G401 (cell line): ENCODE measurements at regions not wholly inside any gene's neighbourhood (a gene's known extent, or its start where the extent isn't known, plus 50 kb on each side); places are given as distances from the start of the nearest gene placed in this dataset.

Experiments
- DNase-seq: peaks from one replicate; pipeline ENCODE4 v3.0.0-alpha.2; 2015; ENCODE audit warnings: low spot score
- in situ Hi-C: cut with HindIII; loops from 2 replicates; pipeline ENCODE4 v1.10.0; 2016; ENCODE audit warnings: low sequenced_read_pairs, mixed read lengths

DNA sequence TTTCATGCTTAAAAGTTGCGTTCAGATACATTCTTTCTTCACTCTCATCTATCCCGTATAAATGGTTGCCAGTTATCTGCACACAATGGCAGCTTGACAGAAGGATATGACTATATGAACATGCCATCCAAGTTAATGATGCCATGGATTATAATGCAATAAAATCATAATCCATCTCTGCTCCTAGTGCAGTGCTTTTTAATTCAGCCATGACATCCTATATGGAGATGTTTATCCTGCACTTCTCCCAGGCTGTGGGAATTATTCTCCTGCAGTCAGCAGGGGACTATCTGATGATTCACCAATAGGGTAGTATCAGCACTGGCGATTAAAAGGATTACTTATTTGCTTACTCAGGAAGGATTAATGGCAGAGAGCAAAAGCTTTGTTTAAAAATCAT is 273.8 kb downstream of the SAMD5 start:
- in situ Hi-C loops, result no loop called here
- DNase-seq, result no peak

- in situ Hi-C loops, result no loop called here
- DNase-seq, result no peak
These were observed 275.9 kb downstream of the SAMD5 start for GRCh38 chr6:147784371-147784770.

DNA sequence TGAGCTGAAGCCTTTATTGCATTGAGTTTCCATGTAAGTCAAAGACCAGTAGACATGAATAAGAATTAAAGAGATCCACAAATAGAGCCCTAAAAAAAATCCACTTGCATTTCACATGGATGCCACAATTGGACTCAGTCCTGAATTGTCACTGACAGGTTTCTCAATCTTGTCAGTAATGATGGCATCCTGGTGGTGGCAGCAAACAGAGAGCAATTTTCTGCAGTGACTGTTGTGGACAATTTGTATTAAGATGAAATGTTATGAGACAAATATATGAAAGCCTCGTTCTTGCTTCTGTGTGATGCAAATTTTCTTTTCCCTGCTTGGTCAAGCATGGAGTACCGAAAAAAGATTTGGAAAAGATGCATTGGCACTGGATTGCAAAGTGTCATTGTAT is 278.9 kb downstream of the SAMD5 start:
- in situ Hi-C loops, result no loop called here
- DNase-seq, result no peak

DNA sequence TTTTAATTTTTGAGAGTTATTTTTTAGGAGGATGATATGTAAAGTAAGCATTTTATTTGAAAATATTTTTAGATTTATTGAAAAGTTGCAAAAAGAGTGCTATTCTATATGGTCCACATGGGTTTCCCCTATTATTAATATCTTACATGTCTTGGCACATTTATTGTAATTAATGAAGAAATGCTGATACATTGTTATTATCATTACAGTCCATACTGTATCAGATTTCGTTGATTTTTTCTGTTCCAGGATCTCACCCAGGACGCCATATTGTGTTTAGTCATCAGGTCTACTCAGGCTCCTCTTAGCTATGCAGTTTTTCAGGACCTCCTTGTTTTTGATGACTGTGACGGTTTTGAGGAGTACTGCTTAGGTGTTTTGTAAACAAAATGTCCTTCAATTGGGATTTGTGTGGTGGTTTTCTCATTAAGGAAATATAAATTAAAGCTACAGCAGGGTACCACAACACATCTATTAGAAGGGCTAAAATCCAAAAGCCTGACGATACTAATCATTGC is 281.0 kb downstream of the SAMD5 start:
- no peak for DNase-seq

GRCh38 chr6:147793871-147794643 is 285.6 kb downstream of the SAMD5 start:
- no peak for DNase-seq
- in situ Hi-C loops, result no loop called here

More for the DNA sequence above, 281.0 kb downstream of the SAMD5 start:
- in situ Hi-C loops, result no loop called here

GRCh38 chr6:147802459-147802858 is 294.0 kb downstream of the SAMD5 start:
- in situ Hi-C loops, result no loop called here

DNA sequence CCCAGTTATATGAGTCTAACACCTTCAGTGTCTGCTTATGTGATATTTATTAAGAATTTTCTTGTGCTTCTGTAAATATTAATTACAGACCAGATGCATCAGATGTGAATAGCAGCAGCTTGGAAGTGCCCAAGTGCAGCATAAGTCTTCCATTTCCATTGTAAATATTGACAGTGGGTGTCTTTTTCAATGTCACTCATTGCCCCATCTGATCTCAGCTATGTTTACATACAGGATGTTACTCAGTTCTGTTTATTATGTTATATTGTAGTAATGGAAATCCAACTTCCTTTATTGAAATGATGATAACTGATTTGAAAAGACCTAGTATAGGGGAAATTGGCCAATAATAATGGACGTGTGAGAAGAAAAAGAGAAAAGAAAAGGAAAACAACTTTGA is 296.7 kb downstream of the SAMD5 start:
- DNase-seq, result no peak
- in situ Hi-C loops, result no loop called here

More at GRCh38 chr6:147802459-147802858, 294.0 kb downstream of the SAMD5 start:
- no peak for DNase-seq

DNA sequence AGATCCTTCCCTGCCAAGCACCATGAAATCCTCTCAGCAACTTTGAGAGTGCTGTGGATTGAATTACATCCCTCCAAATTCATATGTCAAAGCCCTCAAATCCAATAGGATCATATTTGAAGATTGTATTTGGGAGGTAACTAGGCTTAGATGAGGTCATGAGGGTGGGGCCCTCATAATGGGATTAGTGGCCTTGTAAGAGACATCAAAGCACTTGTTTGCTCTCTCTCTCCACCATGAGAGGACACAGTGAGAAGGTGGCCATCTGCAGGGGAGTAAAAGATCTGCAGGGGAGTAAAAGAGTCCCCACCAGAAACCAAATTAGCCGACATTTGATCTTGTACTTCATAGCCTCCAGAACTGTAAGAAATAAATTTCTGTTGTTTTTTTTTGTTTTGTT is 298.2 kb downstream of the SAMD5 start:
- in situ Hi-C loops, result no loop called here
- no peak for DNase-seq

GRCh38 chr6:147808640-147809039 is 300.1 kb downstream of the SAMD5 start:
- in situ Hi-C loops, result no loop called here
- DNase-seq, result no peak

GRCh38 chr6:147811913-147812629 is 303.6 kb downstream of the SAMD5 start:
- DNase-seq, result no peak
- in situ Hi-C loops, result no loop called here

DNA sequence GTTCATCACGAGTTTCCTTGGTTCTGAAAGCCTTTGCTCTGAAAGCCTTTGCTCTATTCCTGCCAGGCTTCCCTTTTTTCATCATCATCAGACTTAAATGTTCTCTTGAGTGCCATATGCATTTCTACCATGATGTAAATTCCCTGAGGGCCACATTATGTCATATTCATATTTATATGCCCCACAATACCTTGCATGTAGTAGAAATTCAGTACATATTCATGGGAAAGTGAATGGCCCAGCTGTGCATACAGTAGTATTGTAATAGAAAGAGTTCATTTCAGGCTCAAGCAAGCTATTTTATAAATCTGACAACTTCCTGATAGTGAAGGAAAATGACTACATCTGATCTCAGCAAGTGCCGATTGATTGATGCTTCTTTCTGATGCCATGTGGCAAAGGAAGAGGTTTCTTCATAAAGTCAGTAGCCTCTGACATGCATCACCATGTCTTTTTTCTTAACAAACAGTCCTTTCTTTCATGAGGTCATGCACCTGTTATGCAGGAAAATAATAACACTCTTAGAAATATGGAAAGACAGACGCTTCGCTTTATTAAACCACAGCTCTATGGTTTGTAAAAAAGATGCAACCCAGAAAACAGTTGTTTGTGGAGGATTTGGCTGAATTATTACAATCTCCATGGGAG is 308.7 kb downstream of the SAMD5 start:
- no peak for DNase-seq
- in situ Hi-C loops, result no loop called here

DNA sequence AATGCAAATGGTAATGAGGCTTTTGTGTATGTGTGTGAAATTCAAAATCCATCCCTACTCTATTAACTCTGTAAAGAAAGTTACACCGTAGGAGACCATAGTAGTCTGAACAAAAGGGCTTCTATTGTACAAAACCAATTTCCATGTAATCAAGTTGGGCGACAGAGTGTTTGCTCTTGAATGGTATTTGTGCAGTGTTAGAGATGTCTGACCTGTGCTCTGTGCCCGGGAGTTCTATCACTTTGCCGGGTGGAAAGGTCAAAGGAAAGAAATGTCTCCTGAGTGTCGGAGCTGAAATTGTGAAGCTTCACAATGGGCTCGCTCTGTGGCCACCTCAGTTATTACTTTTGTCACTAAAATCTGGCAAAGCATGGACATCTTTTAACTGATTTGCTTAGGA is 312.0 kb downstream of the SAMD5 start:
- DNase-seq, result no peak
- in situ Hi-C loops, result no loop called here

DNA sequence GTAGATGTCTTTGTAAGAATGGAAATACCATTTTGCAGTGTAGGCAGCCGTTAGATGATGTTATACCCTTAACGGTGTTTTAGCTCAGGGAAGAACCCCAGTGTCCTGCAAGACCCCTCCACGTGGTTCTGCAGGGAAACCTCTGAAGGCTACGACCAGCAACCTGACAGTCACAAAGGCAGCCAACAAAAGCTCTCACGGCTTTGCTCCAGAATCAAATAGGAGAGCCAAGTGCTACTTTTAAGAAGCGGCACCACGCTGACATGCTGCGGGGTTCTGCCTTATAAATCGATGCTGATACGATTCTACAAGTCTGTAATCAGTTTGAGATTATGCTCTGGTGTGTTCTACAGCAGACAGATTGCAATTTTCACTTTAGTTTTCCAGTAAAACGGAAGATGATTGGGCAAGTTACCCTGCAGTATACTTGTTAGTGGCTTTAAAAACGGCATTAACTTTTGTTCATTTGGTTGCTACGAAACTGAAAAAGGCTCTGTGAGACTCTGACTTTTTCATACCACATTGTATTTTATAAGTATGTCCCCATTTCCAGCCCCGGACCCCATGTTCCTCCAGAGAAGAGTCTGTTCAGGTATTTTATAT is 312.9 kb downstream of the SAMD5 start:
- in situ Hi-C loops, result no loop called here
- no peak for DNase-seq

DNA sequence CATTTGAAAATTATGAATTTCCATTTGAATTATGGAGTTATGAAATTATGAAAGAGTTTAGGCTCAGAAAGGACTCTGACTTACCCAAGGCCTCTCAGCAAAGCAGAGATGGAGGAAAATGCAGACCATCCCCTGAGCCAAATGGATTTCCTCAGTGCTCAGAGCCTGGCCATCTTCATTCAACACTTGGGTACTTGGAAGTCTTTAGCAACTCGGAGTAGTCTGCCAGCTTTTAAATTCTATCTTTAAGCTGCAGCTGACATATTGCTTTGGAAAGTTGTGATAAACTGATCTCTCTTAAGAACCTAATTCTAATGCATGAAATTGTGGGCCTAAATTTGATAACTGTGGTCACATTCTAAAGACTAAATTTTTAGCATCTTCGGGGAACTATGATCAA is 315.4 kb downstream of the SAMD5 start:
- DNase-seq, result no peak
- in situ Hi-C loops, result no loop called here

- in situ Hi-C loops, result no loop called here
- no peak for DNase-seq
These were observed 317.4 kb downstream of the SAMD5 start for GRCh38 chr6:147825848-147826247.

DNA sequence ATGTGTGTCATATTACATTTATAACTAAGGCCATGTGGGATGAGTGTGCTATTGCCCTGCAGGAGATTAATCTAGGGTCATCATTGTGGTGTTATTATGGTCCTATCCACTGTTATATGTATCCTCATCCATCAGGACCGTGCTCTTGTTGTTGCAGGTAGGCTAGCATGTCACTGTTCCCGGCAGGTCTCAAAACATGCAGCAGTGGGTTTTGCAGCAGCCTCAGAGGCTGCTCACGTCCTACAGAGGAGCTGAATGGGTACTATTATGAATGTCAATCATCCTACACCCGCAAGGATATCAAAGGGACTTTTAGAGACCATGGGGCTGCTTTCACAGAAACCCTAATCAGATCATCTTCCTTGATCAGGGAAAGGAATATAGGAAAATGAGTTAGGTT is 318.2 kb downstream of the SAMD5 start:
- in situ Hi-C loops, result no loop called here
- no peak for DNase-seq

GRCh38 chr6:147829418-147829817 is 320.9 kb downstream of the SAMD5 start:
- DNase-seq, result no peak
- in situ Hi-C loops, result no loop called here

GRCh38 chr6:147829835-147830234 is 321.3 kb downstream of the SAMD5 start:
- DNase-seq, result no peak
- in situ Hi-C loops, result no loop called here

GRCh38 chr6:147831356-147831755 is 322.9 kb downstream of the SAMD5 start:
- no peak for DNase-seq
- in situ Hi-C loops, result no loop called here

- no peak for DNase-seq
- in situ Hi-C loops, result no loop called here
These were observed 325.1 kb downstream of the SAMD5 start for GRCh38 chr6:147833607-147834006.
